ENCODE measurements at regions not wholly inside any gene's neighbourhood (a gene's known extent, or its start where the extent isn't known, plus 50 kb on each side); places are given as distances from the start of the nearest gene placed in this dataset.

DNA sequence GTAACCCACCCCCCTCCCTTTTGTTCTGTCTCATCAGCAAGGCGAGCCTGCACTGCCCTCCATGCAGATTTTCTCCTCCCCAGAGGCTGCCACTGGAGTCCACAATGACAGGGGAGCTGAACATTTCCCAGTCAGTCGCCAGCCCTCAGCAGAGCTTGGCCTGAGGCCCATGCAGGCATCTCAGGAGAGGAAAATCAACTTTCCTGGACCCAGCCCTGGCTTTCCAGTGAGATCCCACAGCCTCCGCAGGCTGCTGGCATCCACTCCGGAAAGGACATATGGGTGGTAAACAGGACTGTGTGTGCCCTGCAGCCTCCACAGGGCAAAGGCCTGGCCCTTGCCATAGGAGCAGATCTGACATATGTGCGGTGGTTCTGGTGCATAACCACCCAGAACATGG, 253.8 kb downstream of the TNS1 start:
- no peak for DNase-seq

DNA sequence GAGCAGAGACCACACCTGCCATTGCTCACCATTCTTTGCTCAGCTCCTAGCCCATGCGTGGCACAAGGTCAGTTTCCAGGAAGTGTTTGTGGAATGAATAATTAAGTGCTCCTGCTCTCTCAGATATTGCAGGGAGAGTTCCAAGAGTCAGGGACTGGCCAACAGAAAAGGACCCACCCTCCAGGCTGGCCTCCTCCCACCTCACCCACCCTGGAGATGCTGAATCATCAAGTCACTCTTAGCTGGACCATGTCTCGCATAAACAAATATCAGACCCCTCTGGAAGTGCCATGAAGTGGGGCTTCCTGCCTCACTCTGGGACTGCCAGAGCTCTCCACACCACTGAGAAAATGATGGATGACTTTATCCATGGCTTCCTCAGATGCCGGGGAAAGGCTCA, 256.0 kb downstream of the TNS1 start:
- no peak for DNase-seq

DNA sequence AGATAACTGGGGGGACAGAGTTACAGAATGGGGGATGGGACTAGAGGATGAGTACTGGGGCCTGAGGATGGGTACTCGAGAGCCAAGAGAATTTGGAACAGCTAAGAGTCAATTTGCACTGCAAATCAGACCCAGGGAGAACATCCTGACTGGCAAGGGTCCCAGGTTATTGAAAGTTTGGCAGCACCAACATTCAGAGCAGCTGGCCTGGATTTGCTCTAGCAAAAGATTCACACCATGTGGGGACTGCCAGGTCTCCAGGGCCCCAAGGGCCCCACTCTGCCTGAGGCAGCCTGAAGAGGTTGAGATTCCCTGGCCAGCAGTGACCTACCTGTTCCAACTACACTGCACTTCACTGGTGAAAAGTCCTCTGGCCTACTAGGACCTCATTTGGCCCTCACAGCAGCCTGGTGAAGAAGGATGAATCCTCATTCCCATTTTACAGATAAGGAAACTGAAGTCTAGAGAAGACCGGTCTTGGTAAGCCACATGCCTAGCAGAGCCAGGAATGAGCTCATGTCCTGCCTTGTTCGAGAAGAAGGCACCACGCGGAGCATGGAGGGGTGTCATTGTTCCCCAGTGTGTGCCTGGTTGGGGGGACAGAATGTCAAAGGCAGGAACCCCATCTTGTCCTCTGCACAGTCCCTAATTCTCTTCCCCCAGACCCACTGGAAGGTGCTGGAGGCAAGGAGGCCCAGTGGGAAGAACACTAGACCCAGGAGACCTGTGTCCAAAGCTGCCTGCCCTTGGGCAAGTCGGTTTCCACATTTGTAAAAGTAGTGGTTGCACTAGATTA, 258.6 kb downstream of the TNS1 start:
- no peak for DNase-seq

DNA sequence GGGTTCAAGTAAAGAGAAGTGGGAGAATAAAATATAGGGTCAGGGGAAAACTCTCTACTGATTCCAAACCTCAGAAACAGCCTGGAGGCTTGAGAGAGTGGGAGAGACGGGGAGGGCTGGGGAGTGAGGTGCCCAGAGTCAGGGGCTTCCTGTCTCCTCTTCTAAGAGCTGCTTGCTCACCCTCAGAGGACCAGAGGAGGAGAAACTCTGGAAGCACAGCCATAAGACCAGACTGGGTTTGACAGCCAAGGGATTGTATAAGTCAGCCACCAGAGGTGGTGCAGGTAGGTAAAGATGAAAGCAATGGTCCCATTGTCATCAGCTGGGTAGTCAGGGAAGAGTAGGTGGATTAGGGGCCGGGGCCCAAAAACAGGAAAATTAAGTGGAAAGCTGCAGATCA, 259.4 kb downstream of the TNS1 start:
- no peak for DNase-seq

DNA sequence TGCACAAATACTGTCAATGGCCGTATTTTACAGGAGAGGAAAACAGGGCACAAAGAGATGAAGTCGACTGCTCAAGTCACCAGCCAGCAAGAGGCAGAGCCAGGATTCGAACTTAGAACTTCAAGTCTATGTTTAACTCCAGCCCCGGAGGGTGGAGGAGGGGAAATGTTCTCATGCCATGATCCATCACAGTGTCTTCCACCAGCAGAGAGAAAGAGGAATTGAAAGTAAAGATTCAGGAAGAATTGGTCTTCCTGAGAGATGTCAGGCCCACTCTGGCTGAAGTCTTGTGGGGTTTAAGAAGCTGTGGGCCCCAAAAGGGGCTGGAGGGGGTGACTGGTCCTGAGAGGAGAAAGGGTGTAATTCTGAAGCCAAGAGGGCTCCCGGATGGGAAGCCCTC, 260.0 kb downstream of the TNS1 start:
- DNase-seq = no peak

DNA sequence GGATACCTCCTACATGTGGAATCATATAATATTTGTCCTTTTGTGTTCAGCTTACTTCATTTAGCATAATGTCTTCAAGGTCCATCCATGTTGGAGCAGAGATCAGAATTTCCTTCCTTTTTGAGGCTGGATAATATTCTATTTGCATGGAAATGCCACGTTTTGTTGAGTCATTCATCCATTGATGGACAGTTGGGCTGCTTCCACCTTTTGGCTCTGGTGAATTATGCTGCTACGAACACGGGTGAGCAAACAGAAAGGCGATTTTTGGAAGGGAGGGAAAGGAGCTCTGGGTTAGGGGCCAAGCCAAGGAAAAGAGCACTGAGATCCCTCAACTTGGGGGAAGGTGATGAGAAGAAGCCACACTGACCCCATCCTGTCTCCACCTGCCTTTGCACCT, 260.5 kb downstream of the TNS1 start:
- no peak for DNase-seq

DNA sequence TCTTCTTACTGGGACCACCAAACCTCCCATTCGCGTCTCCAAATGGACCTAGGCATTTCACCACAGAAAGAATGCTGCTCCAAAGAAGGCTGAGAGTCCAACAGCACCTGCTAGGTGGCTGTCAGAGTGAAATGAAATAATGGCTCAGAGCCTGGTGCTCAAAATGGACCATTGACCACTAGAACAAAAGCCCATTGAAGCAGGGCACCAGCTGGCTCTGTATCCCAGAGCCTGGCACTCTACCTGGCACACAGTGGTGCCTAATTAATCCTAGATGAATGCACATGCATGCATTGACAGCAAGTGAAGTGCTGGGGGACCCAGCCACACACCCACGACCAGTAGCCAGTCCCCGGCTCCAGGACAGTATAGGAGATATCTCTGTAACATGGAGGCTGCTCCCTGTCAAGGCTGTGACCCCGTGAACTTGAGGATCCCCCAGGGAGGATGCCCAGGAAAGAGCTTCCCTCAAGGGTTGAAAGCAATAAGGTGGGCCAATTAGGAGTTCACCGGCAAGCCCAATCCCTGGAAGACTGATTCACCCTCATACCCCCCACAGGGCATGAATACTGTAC, 261.3 kb downstream of the TNS1 start:
- no peak for DNase-seq

DNA sequence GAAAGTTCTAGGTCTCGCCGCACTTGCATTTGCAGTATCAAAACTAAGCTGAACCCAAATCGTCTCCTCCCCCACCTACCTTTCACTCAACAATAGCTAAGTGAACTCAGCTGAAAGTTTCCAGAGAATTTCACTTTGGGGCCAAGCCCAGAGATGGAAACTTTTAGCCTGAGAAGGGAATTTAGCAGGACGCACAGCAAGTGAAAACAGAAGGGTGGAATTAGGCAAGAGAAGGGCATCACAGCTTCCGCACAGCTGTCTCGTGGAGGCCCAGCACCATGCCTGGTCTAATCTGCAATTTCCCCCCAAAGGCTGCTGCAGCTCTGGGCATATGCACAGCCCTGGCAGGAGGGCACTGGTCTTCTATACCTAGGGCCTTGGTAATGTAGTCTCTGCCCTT, 262.0 kb downstream of the TNS1 start:
- DNase-seq = no peak

DNA sequence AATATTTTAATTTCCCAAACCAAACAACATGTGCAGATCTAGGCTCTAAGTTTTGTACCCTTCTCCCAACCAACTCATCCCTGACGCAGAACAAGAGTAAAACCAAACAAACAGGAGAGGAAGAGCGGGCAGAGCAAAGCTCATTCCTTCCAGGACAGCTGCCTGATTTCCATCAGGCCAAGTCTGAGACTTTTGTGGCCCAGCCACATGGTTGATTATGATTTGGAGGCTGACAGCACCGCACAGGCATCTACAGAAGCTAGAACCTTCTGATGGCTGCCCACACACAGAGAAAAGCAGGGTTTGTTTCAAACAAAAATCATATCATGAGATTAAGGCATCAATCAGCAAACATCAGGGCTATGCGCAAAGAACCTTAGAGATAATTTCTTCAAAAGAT, 262.6 kb downstream of the TNS1 start:
- DNase-seq = no peak

DNA sequence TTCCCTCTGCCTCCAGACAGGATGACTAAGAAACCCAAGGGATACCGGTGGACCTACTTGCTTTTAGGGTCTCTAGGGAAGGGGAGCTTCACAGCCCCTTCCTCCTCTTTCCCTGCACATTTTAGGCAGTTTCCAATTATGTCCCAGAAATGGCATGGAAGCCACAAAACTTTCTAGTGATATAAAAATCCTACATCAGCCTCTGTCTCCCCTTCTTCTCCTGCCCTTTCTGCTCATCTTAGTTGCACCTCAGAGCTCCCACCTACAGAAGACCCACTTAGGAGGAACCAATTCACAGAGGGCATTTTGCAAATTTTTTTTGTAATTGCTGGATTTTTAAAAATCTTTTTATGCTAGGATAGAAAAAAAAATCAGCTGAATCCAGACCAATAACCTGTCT, 263.1 kb downstream of the TNS1 start:
- DNase-seq = no peak

DNA sequence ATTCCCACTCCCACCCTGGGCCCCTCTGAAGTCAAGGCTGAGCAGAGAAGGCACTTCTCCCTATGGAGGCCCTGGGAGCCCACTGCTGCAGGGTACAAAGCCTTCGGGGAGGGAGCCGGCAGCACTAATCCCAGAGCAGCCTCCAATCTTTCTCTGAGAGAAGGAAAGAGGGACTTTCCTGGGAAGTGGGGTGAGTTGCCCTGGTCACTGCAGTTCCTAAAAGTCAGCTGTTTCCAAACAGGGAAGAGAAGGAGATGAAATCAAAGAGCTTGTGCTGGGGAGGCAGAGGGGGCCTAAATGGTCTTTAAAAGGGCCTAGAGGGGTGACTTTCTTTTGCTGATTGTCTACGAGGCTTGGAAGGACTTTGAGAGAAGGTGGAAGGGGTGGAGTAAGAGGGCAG, 264.7 kb downstream of the TNS1 start:
- DNase-seq = no peak

DNA sequence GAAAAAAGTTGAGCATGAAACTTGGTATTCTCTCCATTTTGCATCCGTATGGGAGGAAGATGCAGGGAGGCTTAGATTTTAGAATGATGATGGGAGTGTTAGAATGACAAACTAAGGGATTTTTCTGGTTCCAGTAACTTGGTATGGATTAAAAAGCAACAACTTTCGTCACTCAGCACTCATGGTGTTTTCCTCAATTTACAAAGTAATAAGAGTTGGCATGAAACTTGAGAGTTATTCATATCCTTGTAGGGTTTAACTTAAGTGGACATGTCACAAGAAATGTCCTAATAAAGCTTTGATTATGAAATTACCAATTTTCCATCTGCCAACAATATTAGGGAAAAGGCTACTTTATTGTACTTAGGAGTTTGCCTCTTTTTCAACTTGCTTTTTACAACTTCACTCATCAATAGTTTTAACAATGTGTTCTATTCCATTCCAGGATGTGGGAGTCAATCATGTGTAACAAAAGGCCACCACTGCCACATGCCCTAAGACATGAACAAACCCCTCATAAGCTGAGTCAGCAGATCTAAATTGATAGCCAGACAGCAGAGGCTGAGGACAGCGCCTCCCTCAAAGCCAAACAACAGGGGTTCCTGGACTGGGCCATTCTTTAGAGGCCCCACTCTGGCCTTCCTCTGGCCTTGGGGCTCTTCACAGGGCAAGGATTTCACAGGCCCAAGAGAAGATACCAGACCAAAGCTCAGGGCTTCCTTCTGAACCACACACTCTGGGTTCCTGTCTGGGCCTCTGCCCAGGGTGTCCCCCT, 265.8 kb downstream of the TNS1 start:
- no peak for DNase-seq

DNA sequence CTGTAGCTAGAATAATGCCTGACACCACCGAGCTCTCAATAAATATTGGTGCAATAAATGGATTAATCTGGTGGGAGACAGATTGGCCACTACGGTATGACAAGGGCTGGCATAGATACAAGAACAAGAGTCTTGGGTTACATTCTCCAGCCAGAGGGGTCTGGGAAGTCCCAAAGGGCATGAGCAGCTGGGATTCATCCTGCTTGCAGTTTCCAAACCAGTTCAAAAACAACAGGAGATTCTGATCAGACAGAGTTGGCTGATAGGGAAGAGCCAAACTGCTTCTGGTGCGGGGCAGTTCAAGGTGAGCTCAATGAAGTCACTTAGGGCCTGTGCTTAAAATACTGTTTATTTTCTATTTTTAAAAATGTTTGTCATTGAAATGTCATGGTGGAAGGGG, 266.9 kb downstream of the TNS1 start:
- DNase-seq = no peak

DNA sequence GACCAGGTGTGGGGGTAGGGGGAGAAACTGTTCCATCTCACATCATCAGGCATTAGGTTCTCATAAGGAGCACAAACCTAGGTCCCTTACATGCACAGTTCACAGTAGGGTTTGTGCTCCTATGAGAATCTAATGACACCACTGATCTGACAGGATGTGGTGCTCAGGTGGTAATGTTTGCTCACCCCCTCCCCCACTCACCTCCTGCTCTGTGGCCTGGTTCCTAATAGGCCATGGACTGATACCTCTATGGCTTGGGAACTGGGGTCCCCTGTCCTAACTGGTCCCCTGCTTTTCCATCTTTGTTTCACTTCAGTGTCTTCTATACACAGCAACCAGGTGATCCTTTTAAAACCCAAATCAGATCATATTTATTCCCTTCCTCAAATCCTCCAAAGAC, 267.8 kb downstream of the TNS1 start:
- no peak for DNase-seq

DNA sequence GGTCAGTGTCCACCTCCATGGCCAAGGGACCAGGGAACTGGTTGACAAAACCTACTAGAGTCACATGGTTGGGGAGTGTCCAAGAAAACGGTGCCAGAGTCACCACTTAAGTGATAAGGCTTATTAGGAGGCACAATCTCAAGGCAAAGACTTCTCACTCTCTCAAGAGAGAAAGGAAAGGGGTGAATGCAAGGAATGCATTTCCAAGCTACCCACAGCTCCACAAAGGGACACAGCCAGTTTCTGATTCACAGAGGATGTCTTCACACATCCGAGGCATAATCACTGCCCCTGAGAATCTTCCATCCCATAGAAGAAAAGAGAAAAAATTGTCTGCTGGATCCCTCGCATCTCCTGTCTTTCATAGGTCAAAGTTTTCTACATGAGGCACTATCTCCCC, 269.3 kb downstream of the TNS1 start:
- DNase-seq = no peak

DNA sequence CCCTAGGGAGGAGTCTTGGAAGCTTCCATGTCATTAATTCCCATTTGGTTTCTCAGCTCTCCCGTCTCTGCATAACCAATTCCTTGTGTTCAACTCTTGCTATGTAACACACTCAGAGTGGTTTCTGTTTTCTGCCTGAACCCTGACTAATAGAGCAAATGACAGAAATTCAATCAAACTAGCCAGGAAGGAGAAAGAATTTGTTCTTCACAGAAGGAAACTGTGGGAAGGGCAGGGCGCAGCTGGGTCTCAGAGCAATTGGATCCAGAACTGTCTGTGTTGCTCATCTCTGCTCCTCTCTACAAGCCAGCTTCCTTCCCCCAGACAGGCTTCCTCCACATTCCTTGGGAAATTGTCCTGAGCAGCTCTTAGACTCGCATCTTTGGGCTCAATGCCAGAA, 269.8 kb downstream of the TNS1 start:
- DNase-seq = no peak

DNA sequence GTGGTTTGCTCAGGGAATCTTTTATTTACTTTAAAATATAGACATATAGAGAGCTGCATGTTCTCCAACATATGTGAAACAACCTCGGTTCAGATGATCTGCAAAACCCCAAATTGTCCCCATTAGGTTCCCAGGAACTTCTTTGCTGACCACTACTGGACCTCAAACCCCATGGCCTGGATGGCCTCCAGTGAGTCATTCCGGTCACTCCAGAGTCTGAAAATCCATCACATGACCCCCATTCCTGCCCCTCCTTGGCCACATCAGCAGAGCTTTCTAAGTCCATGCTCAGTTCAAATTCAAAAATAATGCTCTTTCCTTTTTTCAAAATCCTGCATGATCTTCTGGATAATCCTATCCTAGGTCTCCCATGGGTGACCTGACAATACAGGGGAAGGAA, 271.0 kb downstream of the TNS1 start:
- DNase-seq = no peak

DNA sequence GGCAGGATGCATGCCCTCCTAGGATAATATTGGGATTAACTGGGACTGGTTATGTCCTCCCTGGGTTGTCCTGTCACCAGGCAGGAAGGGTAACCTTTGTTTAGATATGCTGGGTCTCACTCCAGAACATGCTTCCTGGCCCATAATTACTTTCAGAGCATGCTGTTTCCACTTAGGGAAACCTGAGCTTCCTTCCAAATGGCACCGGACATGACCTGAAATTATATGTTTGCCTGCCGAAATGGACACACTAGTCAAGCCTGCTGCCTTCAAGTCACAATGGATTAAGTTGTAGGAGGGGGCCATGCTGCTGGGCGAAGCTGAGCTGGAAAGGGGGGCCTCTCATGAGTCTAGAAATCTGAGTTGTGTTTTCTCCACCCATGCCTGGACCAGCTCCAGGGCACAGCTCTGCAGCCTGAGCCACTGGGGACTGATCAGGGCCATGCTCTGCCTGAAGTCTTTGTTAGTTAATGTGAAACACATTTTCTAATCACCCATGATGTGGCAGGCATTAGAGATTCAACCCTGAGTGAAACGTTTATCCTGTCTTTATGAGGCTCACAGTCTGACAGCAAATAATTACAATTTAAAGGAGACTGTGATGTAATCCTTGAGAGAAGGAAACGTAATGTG, 273.3 kb downstream of the TNS1 start:
- DNase-seq = no peak

DNA sequence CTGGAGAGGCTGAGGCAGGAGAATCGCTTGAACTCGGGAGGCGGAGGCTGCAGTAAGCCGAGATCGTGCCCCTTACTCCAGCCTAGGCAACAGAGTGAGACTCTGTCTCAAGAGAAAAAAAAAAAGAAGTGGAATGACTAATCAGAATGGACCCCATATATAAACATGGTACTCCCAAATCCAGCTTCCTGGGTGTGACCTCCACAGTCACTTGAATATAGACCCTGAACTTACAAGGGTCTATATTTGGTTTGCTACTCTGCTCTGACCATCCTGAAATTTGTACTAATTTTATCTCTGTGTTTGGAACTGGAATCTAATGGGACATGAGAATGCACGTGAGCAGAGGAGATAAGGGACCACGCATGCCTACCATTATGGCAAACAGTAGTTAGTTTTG, 275.0 kb downstream of the TNS1 start:
- DNase-seq = no peak

DNA sequence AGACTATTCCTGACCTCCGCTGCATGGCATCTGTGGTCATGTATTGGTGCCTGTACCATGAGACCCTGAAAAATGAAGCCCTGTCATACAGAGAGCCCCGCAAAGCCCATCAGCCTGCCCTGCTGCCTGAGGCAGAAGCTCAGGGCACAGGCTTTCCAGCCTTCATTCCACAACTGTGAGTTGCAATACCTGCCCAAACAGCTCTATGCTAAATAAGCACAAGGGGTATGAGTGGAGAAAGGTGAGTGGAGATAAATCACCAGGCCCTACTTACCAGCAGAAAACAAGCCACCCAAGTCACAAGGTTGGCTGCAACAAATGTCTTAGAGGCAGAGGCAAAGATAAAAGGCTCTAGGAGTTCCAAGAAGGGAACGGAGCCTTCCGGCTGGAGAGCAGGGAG, 277.4 kb downstream of the TNS1 start:
- no peak for DNase-seq

DNA sequence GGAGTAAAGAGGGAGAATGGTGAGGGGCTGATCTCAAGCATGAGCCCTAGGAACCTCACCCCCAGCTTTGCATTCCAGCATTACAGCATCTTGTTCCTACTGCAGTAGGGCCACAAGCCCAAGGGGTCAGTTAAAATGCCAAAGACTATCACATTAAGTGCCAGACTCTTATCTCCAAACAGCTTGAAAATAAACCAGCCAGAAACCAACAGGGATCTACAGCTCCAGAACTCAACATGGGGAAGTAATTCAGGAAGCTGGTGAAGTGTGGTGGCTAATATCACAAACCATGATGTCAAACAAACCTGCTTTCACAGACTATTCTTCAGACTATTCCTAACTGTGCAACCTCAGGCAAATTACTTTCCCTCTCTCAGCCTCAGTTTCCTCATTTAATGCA, 278.3 kb downstream of the TNS1 start:
- DNase-seq = no peak

DNA sequence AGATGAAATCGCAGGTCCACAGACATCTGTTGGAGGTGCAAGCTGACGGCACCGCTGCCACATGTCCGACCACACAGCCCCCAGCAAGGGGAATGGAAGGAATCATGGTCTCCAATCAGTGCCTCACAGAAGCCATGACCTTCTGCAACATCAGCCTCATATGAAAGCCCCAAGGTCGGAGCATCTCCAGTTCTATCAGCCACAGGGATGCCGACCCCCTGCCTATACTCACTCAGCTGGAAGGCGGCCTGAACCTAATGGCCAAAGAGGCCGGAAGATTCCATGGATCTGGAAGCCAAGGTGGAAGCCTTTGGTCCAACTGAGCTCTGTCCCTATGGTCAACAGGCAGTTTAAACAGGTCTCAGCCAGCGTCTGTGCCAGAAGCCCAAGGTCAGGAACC, 278.8 kb downstream of the TNS1 start:
- no peak for DNase-seq

DNA sequence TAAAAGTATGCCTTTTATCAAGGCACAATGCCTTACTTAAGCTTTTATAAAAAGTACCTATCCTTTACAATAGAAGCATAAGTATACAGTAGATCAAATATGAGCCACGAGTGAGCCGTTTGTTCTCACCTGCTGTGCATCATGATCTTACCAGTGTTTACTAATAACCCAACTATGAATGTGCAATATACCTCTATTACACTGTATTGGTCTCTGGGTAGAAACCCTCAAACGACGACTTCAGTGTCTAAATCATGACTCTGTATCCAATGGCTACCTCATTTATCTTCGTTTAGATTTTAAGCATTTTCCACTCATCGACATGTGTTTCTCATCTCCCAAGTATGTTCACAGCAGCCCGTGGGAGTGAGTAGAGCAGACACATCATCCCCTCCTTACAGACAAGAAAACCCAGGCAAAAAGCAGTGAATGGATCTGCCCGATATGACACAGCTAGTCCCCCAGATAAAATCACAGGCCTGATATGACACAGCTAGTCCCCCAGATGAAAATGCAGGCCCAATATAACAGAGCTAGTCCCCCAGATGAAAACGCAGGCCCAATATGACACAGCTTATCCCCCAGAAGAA, 279.8 kb downstream of the TNS1 start:
- DNase-seq = no peak

DNA sequence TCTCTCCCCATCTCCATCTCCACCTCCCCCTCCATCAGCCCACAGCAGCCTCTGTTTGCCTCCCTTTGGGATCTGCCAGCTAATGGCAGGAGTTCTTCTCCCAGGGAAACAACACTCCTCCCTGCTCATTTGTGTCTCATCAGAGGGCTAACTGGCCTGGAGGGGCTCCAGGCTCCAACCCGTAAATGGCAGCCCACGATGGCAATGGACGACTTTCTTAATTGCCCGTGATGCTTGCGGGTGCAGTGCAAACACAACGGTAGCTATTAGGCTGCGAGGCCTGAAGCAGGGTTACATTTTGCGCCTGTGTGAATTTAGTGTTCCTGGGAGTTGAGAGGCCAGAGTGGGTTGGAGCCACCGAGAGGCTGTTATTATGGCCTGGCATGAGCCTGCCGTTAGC, 285.1 kb downstream of the TNS1 start:
- no peak for DNase-seq

Measured in NCI-H1048 (cell line).